ENCODE measurements at regions not wholly inside any gene's neighbourhood (a gene's known extent, or its start where the extent isn't known, plus 50 kb on each side); places are given as distances from the start of the nearest gene placed in this dataset.
"Not testable (repeated sequence)": the region's sequence is repeated elsewhere in the genome, so short reads cannot be mapped to it uniquely, and the experiment has no call there.

GRCh38 chr12:43206396-43206795, 345.6 kb downstream of the ADAMTS20 start:
- no peak overlapping the region for H3K27ac ChIP-seq
- DNase-seq (ENCODE audit: extremely low spot score in 2 of 2) = no peak
- H3K27me3 ChIP-seq = no peaks in the 10 kb centered on the region
- no peaks in the 10 kb centered on the region for H3K9me3 ChIP-seq
- no peak overlapping the region for H3K4me3 ChIP-seq
- H3K36me3 ChIP-seq = no peaks in the 10 kb centered on the region
- no peaks in the 10 kb centered on the region for H3K4me1 ChIP-seq
- TF ChIP-seq POLR2A (IDR thresholded peaks at IDR 0.05) = no peak
- no peak for TF ChIP-seq CTCF (IDR thresholded peaks at IDR 0.05)
- no peak for TF ChIP-seq POLR2AphosphoS5 (IDR thresholded peaks at IDR 0.05; ENCODE audit: insufficient read depth in 1 of 2, low read depth in 1 of 2)
- intact Hi-C loops (cut with DNase I) = no loop called here

GRCh38 chr12:43198608-43199007, 353.4 kb downstream of the ADAMTS20 start:
- Histone ChIP-seq H3K36me3 (no peaks in the 10 kb centered on the region), H3K4me1 (no peaks in the 10 kb centered on the region), H3K27me3 (no peaks in the 10 kb centered on the region), H3K4me3 (no peak overlapping the region), H3K27ac (no peak overlapping the region), H3K9me3 (no peaks in the 10 kb centered on the region)
- TF ChIP-seq POLR2A (IDR thresholded peaks at IDR 0.05) (no peak), CTCF (IDR thresholded peaks at IDR 0.05) (no peak), POLR2AphosphoS5 (IDR thresholded peaks at IDR 0.05; ENCODE audit: insufficient read depth in 1 of 2, low read depth in 1 of 2) (no peak)
- intact Hi-C loops (cut with DNase I) = no loop called here
- DNase-seq (ENCODE audit: extremely low spot score in 2 of 2) = no peak

GRCh38 chr12:43196268-43196907, 355.6 kb downstream of the ADAMTS20 start:
- TF ChIP-seq CTCF (IDR thresholded peaks at IDR 0.05) (no peak), POLR2AphosphoS5 (IDR thresholded peaks at IDR 0.05; ENCODE audit: insufficient read depth in 1 of 2, low read depth in 1 of 2) (no peak), POLR2A (IDR thresholded peaks at IDR 0.05) (no peak)
- H3K4me3 ChIP-seq = no peak overlapping the region
- no peaks in the 10 kb centered on the region for H3K4me1 ChIP-seq
- H3K27me3 ChIP-seq = no peaks in the 10 kb centered on the region
- intact Hi-C loops (cut with DNase I) = no loop called here
- H3K27ac ChIP-seq = no peak overlapping the region
- no peaks in the 10 kb centered on the region for H3K36me3 ChIP-seq
- H3K9me3 ChIP-seq = no peaks in the 10 kb centered on the region
- DNase-seq (ENCODE audit: extremely low spot score in 2 of 2) = no peak

GRCh38 chr12:43193096-43193495, 358.9 kb downstream of the ADAMTS20 start:
- DNase-seq (ENCODE audit: extremely low spot score in 2 of 2); H3K4me3 ChIP-seq; H3K36me3 ChIP-seq; H3K4me1 ChIP-seq; H3K9me3 ChIP-seq; H3K27me3 ChIP-seq; intact Hi-C loops (cut with DNase I); H3K27ac ChIP-seq: not testable (repeated sequence)

- H3K4me1 ChIP-seq; H3K9me3 ChIP-seq; intact Hi-C loops (cut with DNase I); H3K4me3 ChIP-seq; H3K27ac ChIP-seq; H3K27me3 ChIP-seq; H3K36me3 ChIP-seq; DNase-seq (ENCODE audit: extremely low spot score in 2 of 2): not testable (repeated sequence)
Measured at GRCh38 chr12:43192442-43192841, 359.6 kb downstream of the ADAMTS20 start.

DNA sequence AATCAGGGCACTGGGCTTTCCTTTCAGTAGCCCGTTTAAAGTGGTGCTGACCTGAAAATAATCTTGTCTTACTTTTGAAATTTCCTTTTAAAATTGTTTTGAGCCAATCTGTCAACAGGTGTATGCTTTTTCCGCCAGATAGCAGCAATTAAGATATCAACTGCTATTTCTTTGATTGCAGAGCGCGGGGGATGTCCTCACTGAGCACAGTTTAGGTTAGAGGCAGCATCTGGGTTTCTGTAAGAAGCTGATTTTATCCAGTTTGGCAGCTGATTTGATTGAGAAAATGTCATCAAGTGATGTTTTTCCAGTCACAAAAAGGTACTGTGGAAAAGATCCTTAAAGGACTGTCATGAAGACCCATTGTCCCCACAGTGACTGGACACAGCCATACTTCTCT, 371.8 kb downstream of the ADAMTS20 start:
- Histone ChIP-seq H3K9me3 (no peaks in the 10 kb centered on the region), H3K4me3 (no peak overlapping the region), H3K4me1 (no peaks in the 10 kb centered on the region), H3K27me3 (no peaks in the 10 kb centered on the region), H3K27ac (no peak overlapping the region), H3K36me3 (no peaks in the 10 kb centered on the region)
- intact Hi-C loops (cut with DNase I) = no loop called here
- no peak for DNase-seq (ENCODE audit: extremely low spot score in 2 of 2)
- TF ChIP-seq POLR2A (IDR thresholded peaks at IDR 0.05) (no peak), CTCF (IDR thresholded peaks at IDR 0.05) (no peak), POLR2AphosphoS5 (IDR thresholded peaks at IDR 0.05; ENCODE audit: insufficient read depth in 1 of 2, low read depth in 1 of 2) (no peak)

All from vagina (tissue), 2 donors.